TTC549 (cell line): ENCODE measurements at regions not wholly inside any gene's neighbourhood (a gene's known extent, or its start where the extent isn't known, plus 50 kb on each side); places are given as distances from the start of the nearest gene placed in this dataset.

Source experiments
- FAIRE-seq: peaks from 2 replicates; lab custom pipeline; 2012; peaks lifted over from hg19 to GRCh38; lab: Jason Lieb, UNC

- FAIRE-seq: no peak
These were observed 53.4 kb upstream of the PRKACB start for GRCh38 chr1:84090447-84091245.

- FAIRE-seq: no peak
These were observed 54.2 kb upstream of the PRKACB start for GRCh38 chr1:84089867-84090266.

GRCh38 chr1:84089465-84089864, 54.6 kb upstream of the PRKACB start:
- no peak for FAIRE-seq

GRCh38 chr1:84086616-84087015, 57.5 kb upstream of the PRKACB start:
- FAIRE-seq: no peak

- FAIRE-seq: no peak
These were observed 57.9 kb upstream of the PRKACB start for GRCh38 chr1:84086189-84086588.

GRCh38 chr1:84083307-84083706, 60.8 kb upstream of the PRKACB start:
- FAIRE-seq: no peak

- no peak for FAIRE-seq
These were observed 65.2 kb upstream of the PRKACB start for GRCh38 chr1:84078842-84079202.

- FAIRE-seq: no peak
These were observed 65.8 kb upstream of the PRKACB start for GRCh38 chr1:84078108-84078841.

GRCh38 chr1:84077476-84078107, 66.5 kb upstream of the PRKACB start:
- FAIRE-seq: no peak

- FAIRE-seq: no peak
These were observed 70.8 kb upstream of the PRKACB start for GRCh38 chr1:84073266-84073665.

GRCh38 chr1:84069236-84069845, 70.4 kb upstream of the TTLL7 start:
- peak; percentile 86 for FAIRE-seq

GRCh38 chr1:84062496-84062895, 63.6 kb upstream of the TTLL7 start:
- no peak for FAIRE-seq

- no peak for FAIRE-seq
These were observed 62.4 kb upstream of the TTLL7 start for GRCh38 chr1:84061336-84061735.

- FAIRE-seq: no peak
These were observed 61.8 kb upstream of the TTLL7 start for GRCh38 chr1:84060781-84061180.

GRCh38 chr1:84048820-84049219, 49.9 kb upstream of the TTLL7 start:
- FAIRE-seq: no peak
